CD4-positive, alpha-beta T cell treated with Interleukin-2 at 100 ng/mL for 4 hours (primary cell): ENCODE measurements at regions not wholly inside any gene's neighbourhood (a gene's known extent, or its start where the extent isn't known, plus 50 kb on each side); places are given as distances from the start of the nearest gene placed in this dataset.

Experiments used
- DNase-seq: peaks from one replicate; pipeline ENCODE4 v3.0.0-alpha.2; 2020; ENCODE audit warnings: low spot score

- DNase-seq, result no peak
Observed at GRCh38 chr6:156562636-156563035, 214.5 kb upstream of the ARID1B start.

GRCh38 chr6:156562019-156562418 lies 215.2 kb upstream of the ARID1B start:
- DNase-seq, result no peak

GRCh38 chr6:156560476-156560875 lies 216.7 kb upstream of the ARID1B start:
- DNase-seq, result no peak

GRCh38 chr6:156559162-156559690 lies 218.0 kb upstream of the ARID1B start:
- DNase-seq, result no peak

- no peak for DNase-seq
Observed at GRCh38 chr6:156557911-156558259, 219.3 kb upstream of the ARID1B start.

GRCh38 chr6:156557251-156557910 lies 219.8 kb upstream of the ARID1B start:
- no peak for DNase-seq

- no peak for DNase-seq
Observed at GRCh38 chr6:156556811-156557210, 220.4 kb upstream of the ARID1B start.

- DNase-seq, result no peak
Observed at GRCh38 chr6:156555116-156555515, 222.1 kb upstream of the ARID1B start.

GRCh38 chr6:156554160-156554559 lies 223.0 kb upstream of the ARID1B start:
- no peak for DNase-seq

- DNase-seq, result no peak
Observed at GRCh38 chr6:156552849-156553248, 224.3 kb upstream of the ARID1B start.

GRCh38 chr6:156550949-156551348 lies 226.2 kb upstream of the ARID1B start:
- no peak for DNase-seq

GRCh38 chr6:156545931-156546330 lies 231.2 kb upstream of the ARID1B start:
- DNase-seq, result no peak

GRCh38 chr6:156545021-156545420 lies 232.2 kb upstream of the ARID1B start:
- DNase-seq, result no peak

GRCh38 chr6:156544046-156544445 lies 233.1 kb upstream of the ARID1B start:
- DNase-seq, result no peak

GRCh38 chr6:156543431-156543830 lies 233.7 kb upstream of the ARID1B start:
- no peak for DNase-seq

GRCh38 chr6:156538875-156539660 lies 238.1 kb upstream of the ARID1B start:
- no peak for DNase-seq

- no peak for DNase-seq
Observed at GRCh38 chr6:156534594-156534993, 242.6 kb upstream of the ARID1B start.

GRCh38 chr6:156533872-156534524 lies 243.2 kb upstream of the ARID1B start:
- DNase-seq, result no peak

- DNase-seq, result no peak
Observed at GRCh38 chr6:156526081-156526480, 251.1 kb upstream of the ARID1B start.

- DNase-seq, result no peak
Observed at GRCh38 chr6:156525541-156525940, 251.6 kb upstream of the ARID1B start.

GRCh38 chr6:156519940-156520339 lies 257.2 kb upstream of the ARID1B start:
- DNase-seq, result no peak

GRCh38 chr6:156517088-156517487 lies 260.1 kb upstream of the ARID1B start:
- no peak for DNase-seq

- no peak for DNase-seq
Observed at GRCh38 chr6:156515242-156515641, 261.9 kb upstream of the ARID1B start.
